GM23338 (cell line): ENCODE measurements at regions not wholly inside any gene's neighbourhood (a gene's known extent, or its start where the extent isn't known, plus 50 kb on each side); places are given as distances from the start of the nearest gene placed in this dataset.

Experiments
- ATAC-seq: fragments of 200-7000 bp; cut with Tn5 transposase; 3 replicates; pipeline ENCODE4 v1.9.1; 2020
- DNase-seq: peaks from one replicate; pipeline ENCODE4 v3.0.0-alpha.2; 2015; ENCODE audit warnings: low spot score
- H2AFZ ChIP-seq: fragments of 200-600 bp; sonication (generic); 2 replicates; pipeline ENCODE4 v1.8.0; 2016; ENCODE audit warnings: antibody characterized with exemption, mild to moderate bottlenecking, moderate library complexity
- H3F3A ChIP-seq: fragments of 200-600 bp; sonication (generic); replicated peaks from 2 replicates; pipeline ENCODE4 v1.8.0; 2017; ENCODE audit warnings: antibody characterized with exemption, mixed run types, low read depth
- H3K27ac ChIP-seq: fragments of 200-600 bp; sonication (generic); 2 replicates; pipeline ENCODE4 v1.6.1; 2016; ENCODE audit warnings: low read depth
- H3K27me3 ChIP-seq: fragments of 200-600 bp; sonication (generic); 2 replicates; pipeline ENCODE4 v1.8.0; 2016; ENCODE audit warnings: mild to moderate bottlenecking, mixed run types, moderate library complexity; ENCODE audit not compliant: insufficient read depth
- H3K36me3 ChIP-seq: fragments of 200-600 bp; sonication (generic); 2 replicates; pipeline ENCODE4 v1.8.0; 2016; ENCODE audit warnings: mild to moderate bottlenecking; ENCODE audit not compliant: insufficient read depth
- H3K4me1 ChIP-seq: fragments of 200-600 bp; sonication (generic); 2 replicates; pipeline ENCODE4 v1.8.0; 2016; ENCODE audit warnings: mild to moderate bottlenecking, moderate library complexity; ENCODE audit not compliant: insufficient read depth
- H3K4me2 ChIP-seq: fragments of 200-600 bp; sonication (generic); 2 replicates; pipeline ENCODE4 v1.7.1; 2017; ENCODE audit warnings: mixed run types
- H3K4me3 ChIP-seq: fragments of 200-600 bp; sonication (generic); 2 replicates; pipeline ENCODE4 v1.6.1; 2016; ENCODE audit warnings: mixed run types
- H3K79me2 ChIP-seq: fragments of 200-600 bp; sonication (generic); replicated peaks from 2 replicates; pipeline ENCODE4 v1.8.0; 2017; ENCODE audit warnings: mild to moderate bottlenecking; ENCODE audit not compliant: insufficient read depth
- H3K9me2 ChIP-seq: fragments of 200-600 bp; sonication (generic); 2 replicates; pipeline ENCODE4 v1.8.0; 2017; ENCODE audit not compliant: insufficient read depth
- H4K20me1 ChIP-seq: fragments of 200-600 bp; sonication (generic); replicated peaks from 2 replicates; pipeline ENCODE4 v1.8.0; 2017; ENCODE audit warnings: mild to moderate bottlenecking; ENCODE audit not compliant: insufficient read depth
- H3K27ac Mint-ChIP-seq: 2 replicates; pipeline ENCODE4 v1.8.0; 2020; ENCODE audit warnings: inconsistent platforms, mild to moderate bottlenecking, moderate library complexity, mixed read lengths
- H3K27me3 Mint-ChIP-seq: 3 replicates; pipeline ENCODE4 v1.8.0; 2022; ENCODE audit warnings: low read depth, mild to moderate bottlenecking, moderate library complexity, mixed read lengths, inconsistent platforms; ENCODE audit not compliant: insufficient read depth, poor library complexity
- H3K36me3 Mint-ChIP-seq: 3 replicates; pipeline ENCODE4 v1.8.0; 2021; ENCODE audit warnings: low read depth, mild to moderate bottlenecking, inconsistent platforms, moderate library complexity, mixed read lengths
- H3K4me1 Mint-ChIP-seq: 3 replicates; pipeline ENCODE4 v1.8.0; 2020; ENCODE audit warnings: mild to moderate bottlenecking, inconsistent platforms, mixed read lengths
- H3K4me3 Mint-ChIP-seq: 3 replicates; pipeline ENCODE4 v1.8.0; 2021; ENCODE audit warnings: moderate library complexity, mild to moderate bottlenecking, inconsistent platforms, mixed read lengths
- H3K9me3 Mint-ChIP-seq: 3 replicates; pipeline ENCODE4 v1.8.0; 2020; ENCODE audit warnings: moderate library complexity, mild to moderate bottlenecking, inconsistent platforms, mixed read lengths
- CREB1 ChIP-seq: fragments of 250-450 bp; sonication (Bioruptor Pico); IDR thresholded peaks from 2 replicates; pipeline ENCODE4 v1.5.0; 2020; ENCODE audit warnings: low read depth, mild to moderate bottlenecking, moderate library complexity
- EZH2 ChIP-seq: fragments of 200-600 bp; sonication (generic); IDR thresholded peaks from one replicate; pipeline ENCODE4 v1.8.0; 2017; ENCODE audit warnings: antibody characterized with exemption, mild to moderate bottlenecking, low read depth; ENCODE audit not compliant: unreplicated experiment
- EZH2phosphoT487 ChIP-seq: fragments of 200-600 bp; sonication (generic); IDR thresholded peaks from one replicate; pipeline ENCODE4 v1.8.1; 2018; ENCODE audit warnings: antibody characterized with exemption; ENCODE audit not compliant: unreplicated experiment
- JUNB ChIP-seq: IDR thresholded peaks from one replicate; pipeline ENCODE4 v1.6.1; 2016; ENCODE audit warnings: antibody characterized with exemption; ENCODE audit not compliant: unreplicated experiment
- NANOG ChIP-seq: IDR thresholded peaks from 2 replicates; pipeline ENCODE4 v1.6.1; 2016; ENCODE audit warnings: antibody characterized with exemption, borderline replicate concordance
- POLR2AphosphoS5 ChIP-seq: IDR thresholded peaks from 2 replicates; pipeline ENCODE4 v1.6.1; 2016; ENCODE audit warnings: antibody characterized with exemption, low read depth
- STAT1 ChIP-seq: IDR thresholded peaks from one replicate; pipeline ENCODE4 v1.6.1; 2016; ENCODE audit warnings: antibody characterized with exemption; ENCODE audit not compliant: unreplicated experiment
- ZNF114 ChIP-seq: fragments of 250-450 bp; sonication (Bioruptor Pico); IDR thresholded peaks from 2 replicates; pipeline ENCODE4 v1.5.0; 2020; ENCODE audit warnings: mild to moderate bottlenecking, moderate library complexity
- ZNF331 ChIP-seq: fragments of 250-450 bp; sonication (Bioruptor Pico); IDR thresholded peaks from 2 replicates; pipeline ENCODE4 v1.5.0; 2020; ENCODE audit warnings: low read depth, mild to moderate bottlenecking, moderate library complexity
- ZNF462 ChIP-seq: fragments of 250-450 bp; sonication (Bioruptor Pico); IDR thresholded peaks from 2 replicates; pipeline ENCODE4 v1.5.0; 2020; ENCODE audit warnings: mild to moderate bottlenecking, moderate library complexity
- TF ChIP-seq, protein P1 (sequence below): IDR thresholded peaks from 2 replicates; pipeline ENCODE4 v1.6.1; 2016; ENCODE audit warnings: antibody characterized with exemption
- TF ChIP-seq, protein P2 (sequence below), 2 experiments: fragments of 200-600 bp in 1 of 2; sonication (generic) in 1 of 2; conservative IDR thresholded peaks; 2 replicates each; pipeline versions ENCODE4 v1.5.1 to v1.6.1; 2016 to 2017; ENCODE audit warnings: antibody characterized with exemption in 2 of 2, low read depth in 2 of 2, mild to moderate bottlenecking in 2 of 2, moderate library complexity in 1 of 2
- TF ChIP-seq, protein P3 (sequence below): IDR thresholded peaks from one replicate; pipeline ENCODE4 v1.6.1; 2018; ENCODE audit warnings: antibody characterized with exemption; ENCODE audit not compliant: unreplicated experiment

DNA sequence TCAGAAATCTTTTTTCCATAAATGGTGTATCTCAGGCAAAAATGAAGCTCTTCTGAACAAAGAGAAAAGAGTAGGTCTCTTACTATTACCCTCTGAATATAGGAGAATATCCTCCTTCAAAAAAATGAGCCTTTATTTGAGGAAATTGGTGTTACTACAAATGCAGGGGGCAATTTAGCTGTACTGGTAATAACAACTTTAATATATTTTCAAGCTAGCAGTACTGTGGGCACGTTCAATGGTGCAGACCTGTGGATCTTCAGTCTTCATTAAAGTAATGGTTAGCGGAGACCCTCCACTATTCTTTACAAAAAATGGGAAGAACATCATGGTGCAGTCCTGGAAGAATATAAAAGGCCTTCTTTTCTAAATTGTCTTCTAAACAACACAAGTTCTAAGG is 661.3 kb downstream of the TMEM182 start:
- DNase-seq: no peak
- no peak overlapping the region for H3K4me3 ChIP-seq
- H3K27me3 ChIP-seq: no peaks in the 10 kb centered on the region
- Mint-ChIP-seq H3K27ac (no peak overlapping the region), H3K4me1 (peaks cover 13% of the 10 kb centered on the region; the same call in 2 of the 3 replicates), H3K9me3 (no peaks in the 10 kb centered on the region; the same call in 2 of the 3 replicates), H3K27me3 (peaks cover 2% of the 10 kb centered on the region), H3K36me3 (peaks cover 4% of the 10 kb centered on the region; the same call in 1 of the 3 replicates), H3K4me3 (no peak overlapping the region)
- no peak for ATAC-seq
- no peak overlapping the region for H3K4me2 ChIP-seq
- H3K79me2 ChIP-seq: no peaks in the 10 kb centered on the region
- peaks cover 7% of the 10 kb centered on the region; the same call in 1 of the 2 replicates for H3K9me2 ChIP-seq
- TF ChIP-seq ZNF331 (CRISPR knock-in tag): no peak
- no peak for TF ChIP-seq EZH2phosphoT487
- TF ChIP-seq, protein P1, sequence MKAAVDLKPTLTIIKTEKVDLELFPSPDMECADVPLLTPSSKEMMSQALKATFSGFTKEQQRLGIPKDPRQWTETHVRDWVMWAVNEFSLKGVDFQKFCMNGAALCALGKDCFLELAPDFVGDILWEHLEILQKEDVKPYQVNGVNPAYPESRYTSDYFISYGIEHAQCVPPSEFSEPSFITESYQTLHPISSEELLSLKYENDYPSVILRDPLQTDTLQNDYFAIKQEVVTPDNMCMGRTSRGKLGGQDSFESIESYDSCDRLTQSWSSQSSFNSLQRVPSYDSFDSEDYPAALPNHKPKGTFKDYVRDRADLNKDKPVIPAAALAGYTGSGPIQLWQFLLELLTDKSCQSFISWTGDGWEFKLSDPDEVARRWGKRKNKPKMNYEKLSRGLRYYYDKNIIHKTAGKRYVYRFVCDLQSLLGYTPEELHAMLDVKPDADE: no peak
- no peak for TF ChIP-seq EZH2
- TF ChIP-seq JUNB: no peak
- TF ChIP-seq, protein P2, sequence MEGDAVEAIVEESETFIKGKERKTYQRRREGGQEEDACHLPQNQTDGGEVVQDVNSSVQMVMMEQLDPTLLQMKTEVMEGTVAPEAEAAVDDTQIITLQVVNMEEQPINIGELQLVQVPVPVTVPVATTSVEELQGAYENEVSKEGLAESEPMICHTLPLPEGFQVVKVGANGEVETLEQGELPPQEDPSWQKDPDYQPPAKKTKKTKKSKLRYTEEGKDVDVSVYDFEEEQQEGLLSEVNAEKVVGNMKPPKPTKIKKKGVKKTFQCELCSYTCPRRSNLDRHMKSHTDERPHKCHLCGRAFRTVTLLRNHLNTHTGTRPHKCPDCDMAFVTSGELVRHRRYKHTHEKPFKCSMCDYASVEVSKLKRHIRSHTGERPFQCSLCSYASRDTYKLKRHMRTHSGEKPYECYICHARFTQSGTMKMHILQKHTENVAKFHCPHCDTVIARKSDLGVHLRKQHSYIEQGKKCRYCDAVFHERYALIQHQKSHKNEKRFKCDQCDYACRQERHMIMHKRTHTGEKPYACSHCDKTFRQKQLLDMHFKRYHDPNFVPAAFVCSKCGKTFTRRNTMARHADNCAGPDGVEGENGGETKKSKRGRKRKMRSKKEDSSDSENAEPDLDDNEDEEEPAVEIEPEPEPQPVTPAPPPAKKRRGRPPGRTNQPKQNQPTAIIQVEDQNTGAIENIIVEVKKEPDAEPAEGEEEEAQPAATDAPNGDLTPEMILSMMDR (conservative IDR thresholded peaks at IDR 0.05; ENCODE audit: low read depth in 2 of 2): no peak
- TF ChIP-seq POLR2AphosphoS5: no peak
- no peak for TF ChIP-seq NANOG
- no peak for TF ChIP-seq ZNF462 (CRISPR knock-in tag)
- TF ChIP-seq CREB1 (CRISPR knock-in tag): no peak
- no peak for TF ChIP-seq STAT1
- TF ChIP-seq, protein P3, sequence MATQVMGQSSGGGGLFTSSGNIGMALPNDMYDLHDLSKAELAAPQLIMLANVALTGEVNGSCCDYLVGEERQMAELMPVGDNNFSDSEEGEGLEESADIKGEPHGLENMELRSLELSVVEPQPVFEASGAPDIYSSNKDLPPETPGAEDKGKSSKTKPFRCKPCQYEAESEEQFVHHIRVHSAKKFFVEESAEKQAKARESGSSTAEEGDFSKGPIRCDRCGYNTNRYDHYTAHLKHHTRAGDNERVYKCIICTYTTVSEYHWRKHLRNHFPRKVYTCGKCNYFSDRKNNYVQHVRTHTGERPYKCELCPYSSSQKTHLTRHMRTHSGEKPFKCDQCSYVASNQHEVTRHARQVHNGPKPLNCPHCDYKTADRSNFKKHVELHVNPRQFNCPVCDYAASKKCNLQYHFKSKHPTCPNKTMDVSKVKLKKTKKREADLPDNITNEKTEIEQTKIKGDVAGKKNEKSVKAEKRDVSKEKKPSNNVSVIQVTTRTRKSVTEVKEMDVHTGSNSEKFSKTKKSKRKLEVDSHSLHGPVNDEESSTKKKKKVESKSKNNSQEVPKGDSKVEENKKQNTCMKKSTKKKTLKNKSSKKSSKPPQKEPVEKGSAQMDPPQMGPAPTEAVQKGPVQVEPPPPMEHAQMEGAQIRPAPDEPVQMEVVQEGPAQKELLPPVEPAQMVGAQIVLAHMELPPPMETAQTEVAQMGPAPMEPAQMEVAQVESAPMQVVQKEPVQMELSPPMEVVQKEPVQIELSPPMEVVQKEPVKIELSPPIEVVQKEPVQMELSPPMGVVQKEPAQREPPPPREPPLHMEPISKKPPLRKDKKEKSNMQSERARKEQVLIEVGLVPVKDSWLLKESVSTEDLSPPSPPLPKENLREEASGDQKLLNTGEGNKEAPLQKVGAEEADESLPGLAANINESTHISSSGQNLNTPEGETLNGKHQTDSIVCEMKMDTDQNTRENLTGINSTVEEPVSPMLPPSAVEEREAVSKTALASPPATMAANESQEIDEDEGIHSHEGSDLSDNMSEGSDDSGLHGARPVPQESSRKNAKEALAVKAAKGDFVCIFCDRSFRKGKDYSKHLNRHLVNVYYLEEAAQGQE: no peak
- TF ChIP-seq ZNF114: no peak
- H3K36me3 ChIP-seq: no peaks in the 10 kb centered on the region
- no peak overlapping the region for H2AFZ ChIP-seq
- H3K27ac ChIP-seq: no peak overlapping the region
- H4K20me1 ChIP-seq: no peaks in the 10 kb centered on the region
- 0 out of 2 replicates have a peak, but pooled peaks cover 3% of the 10 kb centered on the region for H3F3A ChIP-seq
- H3K4me1 ChIP-seq: peaks cover 6% of the 10 kb centered on the region; the same call in 1 of the 2 replicates
